Peyer's patch (tissue), 4 donors: ENCODE measurements at regions not wholly inside any gene's neighbourhood (a gene's known extent, or its start where the extent isn't known, plus 50 kb on each side); places are given as distances from the start of the nearest gene placed in this dataset.

Source experiments
- DNase-seq, 3 donors: peaks; one replicate each; pipeline ENCODE4 v3.0.0-alpha.2; 2017 to 2019
- H3K27ac ChIP-seq, 4 donors: fragments of 200-600 bp; sonication (generic); one replicate each; pipeline ENCODE4 v1.5.1; 2016 to 2019
- H3K27me3 ChIP-seq, 2 donors: fragments of 200-600 bp; sonication (generic); one replicate each; pipeline ENCODE4 v1.5.1; 2019
- H3K36me3 ChIP-seq, 3 donors: fragments of 200-600 bp; sonication (generic); one replicate each; pipeline ENCODE4 v1.5.1; 2016 to 2019
- H3K4me1 ChIP-seq, 4 donors: fragments of 200-600 bp; sonication (generic); one replicate each; pipeline ENCODE4 v1.5.1; 2016 to 2019
- H3K4me3 ChIP-seq, 4 donors: fragments of 200-600 bp; sonication (generic); 1 replicate in 3 of 4; 2 replicates in 1 of 4; pipeline ENCODE4 v1.5.1; 2016 to 2019; ENCODE audit warnings: mild to moderate bottlenecking in 1 of 4
- H3K9me3 ChIP-seq, 4 donors: fragments of 200-600 bp; sonication (generic); one replicate each; pipeline ENCODE4 v1.5.1; 2016 to 2019; ENCODE audit warnings: mild to moderate bottlenecking in 1 of 4
- POLR2A ChIP-seq, 2 donors: fragments of 450-650 bp; IDR thresholded peaks; one replicate each; pipeline ENCODE4 v1.5.1; 2017; ENCODE audit warnings: antibody characterized with exemption in 2 of 2, mild to moderate bottlenecking in 2 of 2, moderate library complexity in 2 of 2
- TF ChIP-seq, protein P1 (sequence below), 6 experiments: fragments of 450-650 bp in 4 of 6; fragments of 200-600 bp in 2 of 6; sonication (generic) in 1 of 6; IDR thresholded peaks; one replicate each; pipeline ENCODE4 v1.5.1; 2017 to 2019; ENCODE audit warnings: antibody characterized with exemption in 6 of 6, mild to moderate bottlenecking in 3 of 6, moderate library complexity in 1 of 6

DNA sequence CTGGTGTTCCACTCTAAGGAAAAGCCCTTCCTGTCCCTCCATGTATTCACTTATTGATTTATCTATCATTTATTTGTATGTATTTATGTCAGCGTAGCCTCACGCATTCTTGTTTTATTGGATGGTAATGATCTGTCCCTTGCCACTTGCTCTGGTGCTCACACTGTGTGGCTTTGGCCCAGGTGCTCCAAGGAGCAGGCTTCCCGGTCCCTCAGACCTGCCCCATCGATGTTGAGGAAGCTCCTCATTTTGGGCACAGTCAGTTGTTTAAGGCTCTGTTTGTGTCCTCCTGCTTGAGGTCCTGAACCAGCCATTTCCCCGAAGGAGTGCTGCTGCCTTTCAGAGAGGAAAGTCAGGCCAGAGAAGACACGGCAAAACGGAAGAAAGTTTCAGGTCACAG is 1485.4 kb downstream of the TBC1D22A start:
- no peaks in the 10 kb centered on the region for H3K36me3 ChIP-seq
- no peak for TF ChIP-seq POLR2A (IDR thresholded peaks at IDR 0.05)
- TF ChIP-seq, protein P1, sequence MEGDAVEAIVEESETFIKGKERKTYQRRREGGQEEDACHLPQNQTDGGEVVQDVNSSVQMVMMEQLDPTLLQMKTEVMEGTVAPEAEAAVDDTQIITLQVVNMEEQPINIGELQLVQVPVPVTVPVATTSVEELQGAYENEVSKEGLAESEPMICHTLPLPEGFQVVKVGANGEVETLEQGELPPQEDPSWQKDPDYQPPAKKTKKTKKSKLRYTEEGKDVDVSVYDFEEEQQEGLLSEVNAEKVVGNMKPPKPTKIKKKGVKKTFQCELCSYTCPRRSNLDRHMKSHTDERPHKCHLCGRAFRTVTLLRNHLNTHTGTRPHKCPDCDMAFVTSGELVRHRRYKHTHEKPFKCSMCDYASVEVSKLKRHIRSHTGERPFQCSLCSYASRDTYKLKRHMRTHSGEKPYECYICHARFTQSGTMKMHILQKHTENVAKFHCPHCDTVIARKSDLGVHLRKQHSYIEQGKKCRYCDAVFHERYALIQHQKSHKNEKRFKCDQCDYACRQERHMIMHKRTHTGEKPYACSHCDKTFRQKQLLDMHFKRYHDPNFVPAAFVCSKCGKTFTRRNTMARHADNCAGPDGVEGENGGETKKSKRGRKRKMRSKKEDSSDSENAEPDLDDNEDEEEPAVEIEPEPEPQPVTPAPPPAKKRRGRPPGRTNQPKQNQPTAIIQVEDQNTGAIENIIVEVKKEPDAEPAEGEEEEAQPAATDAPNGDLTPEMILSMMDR (IDR thresholded peaks at IDR 0.05): no peak
- DNase-seq: peak in 1 of 3 donors; percentile 5
- H3K27me3 ChIP-seq: no peaks in the 10 kb centered on the region
- H3K27ac ChIP-seq: no peak overlapping the region
- no peak overlapping the region for H3K4me3 ChIP-seq
- H3K4me1 ChIP-seq: no peaks in the 10 kb centered on the region
- no peaks in the 10 kb centered on the region for H3K9me3 ChIP-seq

DNA sequence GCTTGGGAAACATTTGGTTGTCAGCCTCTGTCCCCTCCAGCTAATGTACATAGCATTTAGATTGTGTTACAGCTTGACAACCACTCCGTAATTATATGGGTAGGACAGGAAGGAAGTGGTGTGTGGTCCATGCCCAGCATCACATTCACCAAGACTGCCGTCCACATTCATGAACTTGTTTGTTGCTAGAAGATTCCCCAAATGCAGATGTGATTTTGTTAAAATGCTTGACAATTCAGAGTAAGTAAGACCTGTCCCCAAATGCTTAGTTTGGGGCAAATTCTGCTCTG is 1482.7 kb downstream of the TBC1D22A start:
- H3K36me3 ChIP-seq: no peaks in the 10 kb centered on the region
- H3K27me3 ChIP-seq: no peaks in the 10 kb centered on the region
- no peak for TF ChIP-seq POLR2A (IDR thresholded peaks at IDR 0.05)
- TF ChIP-seq, protein P1 (IDR thresholded peaks at IDR 0.05): no peak
- no peak overlapping the region for H3K4me3 ChIP-seq
- DNase-seq: no peak
- no peaks in the 10 kb centered on the region for H3K4me1 ChIP-seq
- H3K27ac ChIP-seq: no peak overlapping the region
- peaks cover 0 to 3% (median 0%) of the 10 kb centered on the region in 4 donors for H3K9me3 ChIP-seq

DNA sequence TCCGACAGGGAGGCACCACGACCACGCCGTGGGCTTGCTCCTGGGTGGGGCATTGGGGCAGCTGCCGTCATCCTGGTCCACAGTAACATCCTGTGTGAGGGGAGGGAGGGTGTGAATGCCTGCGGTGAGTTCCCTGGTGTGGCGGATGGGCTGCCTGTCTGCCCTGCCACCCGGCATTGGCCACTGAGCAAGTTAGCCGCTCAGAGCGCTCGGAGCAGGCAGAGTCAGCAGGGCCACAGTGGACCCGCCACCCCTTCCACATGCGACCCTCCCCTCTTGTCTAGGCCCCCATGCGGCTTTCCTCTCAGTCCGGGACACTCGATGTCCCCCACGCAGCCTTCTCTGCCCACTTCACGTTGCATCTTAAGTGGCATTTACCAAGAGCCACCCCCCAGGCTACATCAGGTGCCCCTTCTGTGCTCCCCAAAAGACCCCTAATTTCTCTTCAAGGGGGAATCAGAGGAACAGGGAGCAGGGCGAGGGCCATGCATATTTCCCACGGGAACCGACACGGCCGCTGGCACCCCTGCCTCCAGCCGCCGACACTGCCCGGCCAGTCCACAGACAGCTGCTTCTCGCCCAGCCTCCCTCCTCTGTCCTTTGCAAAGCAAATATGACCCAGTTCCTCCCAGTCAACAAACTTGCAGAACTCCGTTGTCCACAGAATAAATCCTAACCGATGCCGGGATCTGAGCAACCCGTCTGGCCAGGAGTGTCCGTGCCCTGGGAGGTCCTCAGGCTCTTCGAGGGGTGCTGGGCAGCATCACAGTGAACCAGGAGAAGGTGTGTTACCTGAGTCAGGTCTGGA is 1482.1 kb downstream of the TBC1D22A start:
- DNase-seq: no peak
- Histone ChIP-seq H3K27ac (no peak overlapping the region), H3K27me3 (no peaks in the 10 kb centered on the region), H3K9me3 (peaks cover 0 to 3% (median 0%) of the 10 kb centered on the region in 4 donors), H3K4me3 (no peak overlapping the region), H3K4me1 (no peaks in the 10 kb centered on the region), H3K36me3 (no peaks in the 10 kb centered on the region)
- no peak for TF ChIP-seq POLR2A (IDR thresholded peaks at IDR 0.05)

DNA sequence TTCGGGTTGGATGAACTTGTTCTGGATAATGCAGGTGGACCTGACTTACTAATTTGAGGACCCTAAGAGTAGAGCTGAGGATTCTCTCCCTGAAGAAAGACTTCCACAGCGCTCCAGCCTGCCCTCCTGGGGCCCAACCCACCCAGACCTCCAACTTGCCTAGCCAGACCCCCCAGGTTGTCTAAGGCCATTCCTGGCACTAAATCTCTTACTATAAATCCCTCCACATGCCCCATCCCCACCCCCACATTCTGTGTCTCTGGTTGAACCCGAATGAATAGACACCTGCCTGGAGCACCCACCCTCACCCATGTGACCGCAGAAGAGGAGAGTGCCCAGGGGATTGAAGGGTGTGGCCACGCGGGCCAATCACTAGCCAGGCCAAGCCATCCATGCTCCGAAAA is 1480.0 kb downstream of the TBC1D22A start:
- no peak overlapping the region for H3K27ac ChIP-seq
- H3K9me3 ChIP-seq: peaks cover 0 to 3% (median 0%) of the 10 kb centered on the region in 4 donors
- no peaks in the 10 kb centered on the region for H3K4me1 ChIP-seq
- H3K4me3 ChIP-seq: no peak overlapping the region
- H3K36me3 ChIP-seq: no peaks in the 10 kb centered on the region
- peak in 1 of 3 donors; percentile 6 for DNase-seq
- no peaks in the 10 kb centered on the region for H3K27me3 ChIP-seq
- TF ChIP-seq, protein P1 (IDR thresholded peaks at IDR 0.05): no peak
- no peak for TF ChIP-seq POLR2A (IDR thresholded peaks at IDR 0.05)

DNA sequence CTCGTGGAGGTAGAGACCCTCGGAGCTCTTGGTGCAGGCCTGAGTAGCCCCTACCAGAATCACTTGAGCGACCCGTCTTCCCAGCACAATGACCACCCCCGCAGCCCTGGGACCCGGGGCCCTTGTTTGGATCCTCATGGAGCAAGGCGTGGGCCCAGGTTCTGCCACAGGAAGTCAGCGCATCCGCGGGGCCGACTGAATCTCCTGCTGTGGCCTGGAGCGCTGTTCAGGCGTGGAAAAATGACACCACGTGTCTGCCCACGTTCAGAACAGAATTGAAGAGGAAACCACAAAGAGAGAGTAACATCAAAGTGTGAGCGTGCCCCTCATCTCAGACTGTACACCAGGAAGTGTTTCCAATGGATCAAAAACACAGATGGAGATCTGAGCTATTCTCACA is 1479.2 kb downstream of the TBC1D22A start:
- no peak overlapping the region for H3K4me3 ChIP-seq
- no peaks in the 10 kb centered on the region for H3K4me1 ChIP-seq
- TF ChIP-seq, protein P1 (IDR thresholded peaks at IDR 0.05): no peak
- no peak for TF ChIP-seq POLR2A (IDR thresholded peaks at IDR 0.05)
- peaks cover 0 to 3% (median 0%) of the 10 kb centered on the region in 4 donors for H3K9me3 ChIP-seq
- no peak for DNase-seq
- H3K36me3 ChIP-seq: no peaks in the 10 kb centered on the region
- no peak overlapping the region for H3K27ac ChIP-seq
- H3K27me3 ChIP-seq: no peaks in the 10 kb centered on the region

DNA sequence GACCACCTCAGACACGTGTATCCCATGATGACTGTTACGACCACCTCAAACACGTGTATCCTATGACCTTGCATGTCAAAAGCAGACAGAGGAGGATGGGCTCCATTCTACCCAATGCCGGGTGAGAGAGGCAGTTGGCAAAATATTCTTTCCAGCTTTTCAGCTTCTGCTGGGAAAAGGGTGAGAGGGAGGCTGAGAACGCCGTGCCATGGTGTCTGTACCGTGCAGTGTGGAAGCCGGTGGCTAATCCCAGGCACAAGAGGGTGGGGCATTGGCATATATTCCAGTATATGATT is 1478.4 kb downstream of the TBC1D22A start:
- no peaks in the 10 kb centered on the region for H3K27me3 ChIP-seq

More for the DNA sequence above, 1478.4 kb downstream of the TBC1D22A start:
- no peak overlapping the region for H3K4me3 ChIP-seq
- peaks cover 0 to 3% (median 0%) of the 10 kb centered on the region in 4 donors for H3K9me3 ChIP-seq
- no peaks in the 10 kb centered on the region for H3K36me3 ChIP-seq
- TF ChIP-seq POLR2A (IDR thresholded peaks at IDR 0.05): no peak
- TF ChIP-seq, protein P1 (IDR thresholded peaks at IDR 0.05): no peak
- no peak for DNase-seq
- no peak overlapping the region for H3K27ac ChIP-seq
- H3K4me1 ChIP-seq: no peaks in the 10 kb centered on the region
